OCI-LY3 (cell line): ENCODE measurements at regions not wholly inside any gene's neighbourhood (a gene's known extent, or its start where the extent isn't known, plus 50 kb on each side); places are given as distances from the start of the nearest gene placed in this dataset.

Experiments
- H2AFZ ChIP-seq: fragments of 200-600, 300-600 bp; shearing (Covaris generic); 2 replicates; pipeline ENCODE4 v1.6.0; 2014; ENCODE audit warnings: antibody characterized with exemption, low read depth, low read length
- H3K27ac ChIP-seq: fragments of 200-600, 300-600 bp; sonication (generic); 2 replicates; pipeline ENCODE4 v1.5.1; 2014; ENCODE audit warnings: mild to moderate bottlenecking, low read length, moderate library complexity, mixed read lengths
- H3K27me3 ChIP-seq: fragments of 200-600, 300-600 bp; sonication (generic); 2 replicates; pipeline ENCODE4 v1.6.1; 2014; ENCODE audit warnings: low read depth, low read length, mixed read lengths
- H3K36me3 ChIP-seq: fragments of 200-600, 300-600 bp; sonication (generic); replicated peaks from 2 replicates; pipeline ENCODE3; 2014; ENCODE audit warnings: low read depth, low read length, mixed read lengths
- H3K4me1 ChIP-seq: fragments of 300-600, 200-600 bp; sonication (generic); 2 replicates; pipeline ENCODE4 v1.6.1; 2014; ENCODE audit warnings: low read length, mixed read lengths
- H3K4me2 ChIP-seq: fragments of 200-600, 300-600 bp; sonication (generic); 2 replicates; pipeline ENCODE4 v1.6.1; 2014; ENCODE audit warnings: low read length, mixed read lengths
- H3K4me3 ChIP-seq: fragments of 300-600, 200-600 bp; sonication (generic); 2 replicates; pipeline ENCODE4 v1.5.1; 2014; ENCODE audit warnings: antibody characterized with exemption, mild to moderate bottlenecking, low read length, moderate library complexity
- H3K79me2 ChIP-seq: fragments of 300-600, 200-600 bp; shearing (Covaris generic); 2 replicates; pipeline ENCODE4 v1.6.1; 2014; ENCODE audit warnings: mild to moderate bottlenecking, low read length, mixed read lengths
- H3K9ac ChIP-seq: fragments of 300-600, 200-600 bp; shearing (Covaris generic); 2 replicates; pipeline ENCODE4 v1.6.0; 2014; ENCODE audit warnings: mild to moderate bottlenecking, low read length, moderate library complexity
- H3K9me3 ChIP-seq: fragments of 200-600, 300-600 bp; shearing (Covaris generic); 2 replicates; pipeline ENCODE4 v1.6.1; 2014; ENCODE audit warnings: low read length, mixed read lengths; ENCODE audit not compliant: insufficient read depth
- H4K20me1 ChIP-seq: fragments of 200-600, 300-600 bp; sonication (generic); 2 replicates; pipeline ENCODE4 v1.6.1; 2016; ENCODE audit warnings: low read length, mixed read lengths; ENCODE audit not compliant: insufficient read depth
- CTCF ChIP-seq: fragments of 200-600, 300-600 bp; sonication (generic); IDR thresholded peaks from 2 replicates; pipeline ENCODE4 v1.5.1; 2014; ENCODE audit warnings: antibody characterized with exemption, low read length, low read depth
- EZH2phosphoT487 ChIP-seq: fragments of 200-600 bp; shearing (Covaris generic); IDR thresholded peaks from 2 replicates; pipeline ENCODE4 v1.6.1; 2018; ENCODE audit warnings: antibody characterized with exemption, mixed run types, low read depth

- Histone ChIP-seq H4K20me1 (no peaks in the 10 kb centered on the region), H3K4me3 (no peak overlapping the region), H3K27ac (no peak overlapping the region), H3K9me3 (peaks cover 11% of the 10 kb centered on the region; the same call in 1 of the 2 replicates), H3K27me3 (peaks cover 18% of the 10 kb centered on the region; the same call in 1 of the 2 replicates), H2AFZ (no peak overlapping the region), H3K79me2 (no peaks in the 10 kb centered on the region), H3K9ac (no peak overlapping the region), H3K4me1 (no peaks in the 10 kb centered on the region), H3K4me2 (no peak overlapping the region), H3K36me3 (peaks cover 2% of the 10 kb centered on the region)
- TF ChIP-seq CTCF (no peak), EZH2phosphoT487 (no peak)
These were observed 356.2 kb upstream of the GATB start for GRCh38 chr4:152117054-152117453.

DNA sequence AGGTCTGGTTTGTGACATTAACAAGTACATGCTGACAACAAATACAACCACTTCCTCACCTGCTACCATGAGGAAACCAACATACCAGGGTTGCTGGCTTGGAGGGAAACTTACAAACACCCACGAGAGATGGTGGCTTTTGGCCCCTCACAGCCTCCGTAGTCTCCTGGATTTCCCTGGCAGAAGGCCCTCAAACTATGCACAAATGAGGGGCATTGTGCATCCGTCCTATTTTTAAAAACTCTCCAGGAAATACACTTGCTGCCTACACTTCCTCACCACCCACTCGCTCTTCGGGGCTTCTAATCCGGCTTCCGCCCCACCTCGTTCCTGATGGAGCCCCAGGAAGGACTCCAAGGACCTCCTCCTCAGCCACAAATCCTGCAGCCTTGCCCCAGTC lies 355.0 kb upstream of the GATB start:
- Histone ChIP-seq H3K4me3 (no peak overlapping the region), H3K27me3 (peaks cover 18% of the 10 kb centered on the region; the same call in 1 of the 2 replicates), H3K9ac (no peak overlapping the region), H3K4me2 (no peak overlapping the region), H3K4me1 (no peaks in the 10 kb centered on the region), H3K79me2 (no peaks in the 10 kb centered on the region), H3K36me3 (no peaks in the 10 kb centered on the region), H3K27ac (no peak overlapping the region), H3K9me3 (no peaks in the 10 kb centered on the region), H4K20me1 (no peaks in the 10 kb centered on the region), H2AFZ (no peak overlapping the region)
- no peak for TF ChIP-seq CTCF
- no peak for TF ChIP-seq EZH2phosphoT487

GRCh38 chr4:152115118-152115517 lies 354.3 kb upstream of the GATB start:
- Histone ChIP-seq H2AFZ (no peak overlapping the region), H4K20me1 (no peaks in the 10 kb centered on the region), H3K9ac (no peak overlapping the region), H3K4me2 (no peak overlapping the region), H3K79me2 (no peaks in the 10 kb centered on the region), H3K4me3 (no peak overlapping the region), H3K36me3 (no peaks in the 10 kb centered on the region), H3K4me1 (no peaks in the 10 kb centered on the region), H3K27me3 (peaks cover 18% of the 10 kb centered on the region), H3K27ac (no peak overlapping the region), H3K9me3 (no peaks in the 10 kb centered on the region)
- TF ChIP-seq CTCF: no peak
- no peak for TF ChIP-seq EZH2phosphoT487

DNA sequence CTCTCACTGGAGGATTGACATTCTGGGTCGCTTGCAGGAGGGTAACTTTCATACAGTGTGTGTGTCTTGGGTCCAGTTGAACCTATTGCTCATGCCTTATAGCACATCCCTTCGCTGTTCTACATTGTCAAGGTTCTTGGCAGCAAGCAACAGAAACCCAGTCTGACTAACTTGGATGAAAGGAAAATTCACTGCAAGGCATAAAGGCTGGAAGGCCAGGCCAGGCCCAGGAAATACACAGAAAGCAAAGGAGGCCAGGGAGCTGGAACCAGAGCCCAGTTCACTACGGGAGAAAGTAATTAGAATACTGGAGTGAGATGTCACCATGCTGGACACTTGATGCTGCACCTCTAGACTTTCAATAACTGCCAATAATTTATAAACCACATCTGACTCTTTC lies 353.8 kb upstream of the GATB start:
- Histone ChIP-seq H3K4me3 (no peak overlapping the region), H3K36me3 (no peaks in the 10 kb centered on the region), H2AFZ (no peak overlapping the region), H3K27me3 (peaks cover 21% of the 10 kb centered on the region), H3K4me1 (no peaks in the 10 kb centered on the region), H3K79me2 (no peaks in the 10 kb centered on the region), H4K20me1 (no peaks in the 10 kb centered on the region), H3K9ac (no peak overlapping the region), H3K9me3 (no peaks in the 10 kb centered on the region), H3K4me2 (no peak overlapping the region), H3K27ac (no peak overlapping the region)
- TF ChIP-seq EZH2phosphoT487 (no peak), CTCF (no peak)
